GM20431 (cell line): ENCODE measurements at regions not wholly inside any gene's neighbourhood (a gene's known extent, or its start where the extent isn't known, plus 50 kb on each side); places are given as distances from the start of the nearest gene placed in this dataset.
"Not testable (repeated sequence)": the region's sequence is repeated elsewhere in the genome, so short reads cannot be mapped to it uniquely, and the experiment has no call there.

Experiments used
- in situ Hi-C: fragments of 300-500 bp; cut with MseI, MboI; formaldehyde crosslinking; loops from one replicate; pipeline ENCODE4 v1.15.0; 2020; ENCODE audit warnings: low sequenced_read_pairs; ENCODE audit not compliant: unreplicated experiment

DNA sequence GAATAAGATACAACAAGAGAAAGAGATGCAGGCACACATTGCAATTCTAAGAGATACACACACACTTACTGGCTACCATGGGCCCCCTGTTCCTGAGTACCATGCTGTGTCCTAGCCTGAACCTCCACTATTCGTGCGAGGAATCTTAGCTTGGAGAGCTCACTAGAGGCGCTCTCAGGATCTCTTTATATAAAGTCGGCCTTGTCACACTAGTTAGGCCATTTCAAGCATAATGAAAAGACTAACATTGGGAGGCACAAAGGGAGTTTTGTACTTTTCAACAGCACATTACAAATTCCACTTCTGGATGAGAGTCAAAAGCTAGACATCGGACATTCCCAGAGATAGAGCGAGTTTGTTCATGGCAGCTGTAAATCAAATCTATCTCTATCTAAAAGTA is 365.2 kb downstream of the DSEL start:
- in situ Hi-C loops = no loop called here

DNA sequence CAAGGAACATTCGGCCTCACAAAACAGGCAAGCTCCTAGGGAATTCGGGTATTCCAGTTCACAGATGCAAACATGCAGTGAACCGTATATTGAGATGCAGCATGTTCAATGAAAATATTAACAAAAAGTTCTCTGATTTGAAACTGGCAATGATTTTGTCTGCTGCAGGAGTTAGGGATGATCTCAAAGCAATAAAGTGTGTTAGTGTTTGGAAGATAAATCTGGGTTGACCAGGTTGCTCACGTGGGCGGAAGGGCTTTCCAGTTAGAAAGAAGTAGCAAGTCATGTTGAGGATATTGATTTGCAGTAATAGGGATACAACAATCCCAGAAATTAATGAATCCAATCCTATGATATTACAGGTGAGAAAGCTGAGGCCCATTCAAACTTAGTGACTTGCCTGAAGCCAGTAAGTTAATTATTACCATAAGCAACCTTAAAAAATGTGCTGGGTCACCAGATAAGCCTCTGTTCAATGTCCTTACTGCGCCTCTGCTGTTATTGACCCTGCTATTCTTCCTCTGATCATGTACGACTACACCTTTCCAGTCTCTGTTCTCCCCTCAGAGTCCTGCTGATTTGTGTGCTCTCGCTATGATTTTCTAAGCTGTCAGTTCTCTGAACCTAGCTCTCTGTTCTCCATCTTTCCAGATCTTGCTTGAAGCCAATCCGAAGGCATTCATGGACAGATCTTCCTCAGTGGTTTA is 370.8 kb downstream of the DSEL start:
- in situ Hi-C loops = no loop called here

DNA sequence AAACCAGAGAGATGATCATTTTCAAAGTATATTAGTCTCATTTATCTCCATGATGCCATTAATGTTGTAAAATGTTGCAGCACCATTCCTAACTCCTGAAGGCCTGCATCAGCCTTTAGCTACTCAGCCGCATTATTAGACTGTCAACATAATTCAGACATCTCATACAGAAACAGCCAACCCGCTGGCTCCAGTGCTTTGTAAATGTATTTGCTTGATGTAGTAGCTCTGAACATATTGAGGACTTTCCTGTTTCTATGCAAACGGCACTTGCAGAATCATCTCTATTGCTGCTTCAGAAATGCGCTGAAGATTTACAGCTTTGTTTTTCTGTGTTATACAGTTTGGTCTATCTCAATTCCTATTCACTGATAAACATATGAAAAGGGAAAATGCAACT is 372.2 kb downstream of the DSEL start:
- in situ Hi-C loops = no loop called here

DNA sequence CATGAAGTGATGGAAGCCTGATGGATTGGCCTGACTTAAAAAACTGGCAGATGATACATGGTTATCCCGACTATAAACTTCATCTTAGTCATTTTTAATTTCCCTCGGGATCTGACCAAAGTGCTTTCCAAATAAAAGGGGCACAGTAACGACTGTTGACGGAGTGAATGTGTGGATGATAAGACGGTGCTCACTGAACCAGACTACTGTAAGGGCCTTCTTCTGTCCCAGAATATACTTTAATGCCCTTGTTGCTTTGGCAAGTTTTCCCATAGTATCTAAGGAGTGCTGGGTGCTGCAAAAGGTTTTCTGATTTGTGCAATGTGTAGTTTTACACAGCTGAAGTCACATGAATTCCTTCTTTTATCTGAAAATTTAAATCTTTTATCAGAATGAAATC is 373.5 kb downstream of the DSEL start:
- in situ Hi-C loops = no loop called here

DNA sequence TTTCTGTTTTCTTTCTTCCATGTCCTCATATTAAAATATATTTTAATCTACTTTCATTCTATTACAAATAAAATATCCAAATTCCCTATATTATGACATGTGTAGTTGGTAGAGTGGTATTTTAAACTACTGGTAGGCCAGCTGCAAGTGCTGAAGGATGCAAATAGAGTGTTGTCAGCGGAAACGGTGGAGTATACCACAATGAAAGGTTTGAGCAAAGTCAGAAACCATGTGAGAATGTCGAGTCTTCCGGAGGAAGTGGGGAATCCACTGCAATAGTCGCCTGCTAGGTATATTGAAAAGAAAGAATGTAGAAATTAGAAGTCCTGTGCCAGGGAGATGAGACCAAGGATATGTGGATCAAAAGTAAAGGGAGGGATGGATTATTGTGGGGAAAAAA is 373.9 kb downstream of the DSEL start:
- in situ Hi-C loops = no loop called here

DNA sequence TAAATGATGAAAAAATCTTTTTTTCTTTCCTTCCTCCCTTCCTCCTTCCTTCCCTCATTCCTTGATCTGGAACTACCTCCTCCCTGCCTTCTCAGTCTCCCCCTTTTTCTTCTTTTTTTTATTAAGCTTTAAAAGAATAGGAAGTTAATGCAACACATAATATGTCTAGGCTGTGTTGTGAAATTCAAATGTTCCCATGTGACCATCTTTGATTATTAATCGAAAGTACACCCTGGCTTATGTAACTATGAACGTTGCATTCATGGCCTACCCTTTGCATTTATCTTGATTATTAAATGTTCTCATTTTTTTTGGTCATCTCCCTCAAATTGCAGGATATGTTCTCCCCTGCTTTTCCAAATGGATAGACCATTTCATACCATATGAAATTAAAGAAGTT is 376.0 kb downstream of the DSEL start:
- in situ Hi-C loops = no loop called here

DNA sequence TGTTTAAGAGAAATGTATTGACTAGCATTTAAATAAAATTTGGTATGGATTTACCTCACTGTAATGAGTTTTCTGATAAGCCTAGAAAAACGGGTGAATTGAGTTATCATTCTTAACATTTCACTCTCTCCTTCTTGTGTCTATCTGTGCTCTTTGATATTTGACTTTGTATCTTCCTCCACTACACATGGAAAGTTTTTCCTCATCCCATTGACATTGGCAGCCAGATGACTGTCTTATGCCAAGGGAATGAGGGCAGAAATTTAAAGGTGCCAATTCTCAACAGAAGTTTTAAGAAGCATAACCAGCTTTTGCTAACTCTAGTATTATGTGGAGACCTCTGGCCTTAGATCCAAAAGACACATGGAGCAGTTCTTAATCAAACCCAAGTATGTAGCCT is 376.6 kb downstream of the DSEL start:
- in situ Hi-C loops = no loop called here

DNA sequence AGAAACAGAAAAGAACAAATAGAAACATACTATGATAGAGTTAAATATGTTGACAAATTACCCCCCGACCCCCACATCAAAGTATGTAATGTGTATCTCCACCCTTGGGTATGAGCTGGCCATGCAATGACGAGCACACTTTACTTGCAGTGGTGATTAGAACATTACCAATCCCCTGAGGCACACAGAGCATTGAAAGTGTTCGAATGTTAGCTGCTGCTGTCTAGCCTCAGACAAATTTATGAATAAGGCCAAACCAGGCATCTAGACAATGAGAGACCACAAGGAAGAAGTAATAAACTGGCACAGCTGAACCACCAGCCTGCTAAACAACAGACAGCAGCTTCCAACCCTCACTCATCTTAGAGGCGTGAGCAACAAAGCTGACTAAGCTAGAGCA is 380.5 kb downstream of the DSEL start:
- in situ Hi-C loops = no loop called here

DNA sequence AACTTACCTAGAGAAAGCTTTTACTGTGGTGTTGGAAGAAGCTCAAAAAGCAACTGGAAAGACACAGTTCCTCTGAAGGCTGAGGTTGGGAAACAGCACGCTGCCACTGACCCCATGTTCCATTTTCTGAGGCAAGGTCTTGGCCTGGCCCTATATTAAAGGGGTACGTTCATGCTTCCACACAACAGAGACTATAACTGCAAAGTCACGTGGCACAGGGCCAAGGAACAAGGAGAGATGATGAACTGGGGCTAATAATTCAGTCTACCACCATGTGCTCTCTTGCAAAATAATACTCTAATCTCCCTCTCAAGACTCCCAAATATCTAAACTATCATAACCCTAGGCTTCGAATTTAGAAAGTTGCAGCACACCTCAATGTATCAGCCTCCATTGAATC is 381.6 kb downstream of the DSEL start:
- in situ Hi-C loops = no loop called here

DNA sequence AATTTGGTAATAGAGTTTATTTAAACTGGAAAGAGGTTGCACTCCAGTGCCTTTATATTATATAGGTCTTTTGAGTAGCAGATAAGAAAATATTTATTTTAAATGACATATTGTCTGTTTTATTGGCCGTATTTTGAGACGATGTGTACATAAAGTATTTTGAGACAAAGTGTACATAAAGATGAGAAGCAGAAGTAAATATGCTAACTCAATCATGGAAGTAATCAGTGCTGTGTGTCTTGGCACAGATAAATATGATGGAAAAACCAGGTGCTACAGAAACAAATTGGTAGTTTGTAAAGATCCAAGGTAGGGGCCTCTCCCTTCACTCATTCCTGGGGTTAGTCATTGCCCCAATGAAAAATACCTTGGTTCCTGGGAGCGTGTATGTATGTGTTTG is 382.9 kb downstream of the DSEL start:
- in situ Hi-C loops = no loop called here

DNA sequence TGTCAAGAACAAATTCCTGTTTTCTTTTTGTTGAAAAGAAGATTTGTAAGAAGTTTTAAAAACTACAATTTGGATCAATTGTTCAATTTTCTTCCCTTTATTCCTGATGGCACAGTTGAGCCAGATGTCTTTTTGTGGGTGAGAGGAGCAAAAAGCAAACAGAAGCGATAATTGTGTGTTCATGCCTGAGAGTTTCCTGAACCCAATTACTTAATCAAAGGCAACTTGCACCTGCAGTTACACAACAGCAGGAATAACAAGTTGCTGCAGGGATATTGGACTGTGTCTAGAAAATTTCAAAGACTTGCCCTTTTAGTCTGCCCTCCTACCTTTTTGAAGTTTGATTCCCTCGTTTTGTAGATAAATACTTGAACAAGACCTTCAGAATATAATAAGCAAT is 383.6 kb downstream of the DSEL start:
- in situ Hi-C loops = no loop called here

DNA sequence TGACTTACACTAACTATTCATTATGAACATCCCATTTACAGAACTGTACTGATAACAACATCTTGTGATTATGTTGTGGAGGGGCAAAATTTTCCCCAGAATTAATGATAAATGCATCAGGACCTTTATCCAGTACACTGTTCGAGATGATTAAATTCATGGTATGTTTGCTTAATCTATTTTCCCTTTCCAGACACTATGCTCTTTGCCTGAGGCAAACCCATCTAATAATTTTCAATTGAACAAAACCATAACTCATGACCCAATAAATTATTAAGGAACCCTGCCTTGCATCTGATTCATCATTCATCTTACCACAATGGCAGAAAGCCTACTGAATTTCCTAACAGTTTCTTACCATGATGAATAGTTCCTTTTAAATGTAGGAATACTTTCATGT is 385.0 kb downstream of the DSEL start:
- in situ Hi-C loops = no loop called here

DNA sequence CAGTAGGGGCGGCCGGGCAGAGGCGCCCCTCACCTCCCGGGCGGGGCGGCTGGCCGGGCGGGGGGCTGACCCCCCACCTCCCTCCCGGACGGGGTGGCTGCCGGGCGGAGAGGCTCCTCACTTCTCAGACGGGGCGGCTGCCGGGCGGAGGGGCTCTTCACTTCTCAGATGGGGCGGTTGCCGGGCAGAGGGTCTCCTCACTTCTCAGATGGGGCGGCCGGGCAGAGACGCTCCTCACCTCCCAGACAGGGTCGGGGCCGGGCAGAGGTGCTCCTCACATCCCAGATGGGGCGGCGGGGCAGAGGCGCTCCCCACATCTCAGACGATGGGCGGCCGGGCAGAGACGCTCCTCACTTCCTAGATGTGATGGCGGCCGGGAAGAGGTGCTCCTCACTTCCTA is 389.8 kb downstream of the DSEL start:
- in situ Hi-C loops = not testable (repeated sequence)

DNA sequence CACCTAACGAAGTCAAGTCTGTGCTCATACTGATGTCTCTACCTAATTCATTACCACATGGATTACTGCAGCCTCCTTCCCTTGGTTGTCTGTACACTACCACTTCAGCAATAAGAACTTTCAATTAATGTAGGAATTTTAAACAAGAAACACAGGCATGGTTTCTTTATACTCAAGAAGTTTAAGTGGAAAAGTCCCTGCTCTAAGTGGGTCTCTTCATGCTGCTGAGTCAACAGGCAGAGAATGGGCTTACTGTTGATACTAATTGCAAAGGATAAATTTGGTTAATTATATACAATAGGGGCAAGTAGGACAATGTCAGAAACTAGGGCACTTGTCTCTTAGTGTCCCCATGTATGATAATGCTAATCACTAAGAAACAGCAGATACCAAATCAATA is 392.6 kb downstream of the DSEL start:
- in situ Hi-C loops = no loop called here

DNA sequence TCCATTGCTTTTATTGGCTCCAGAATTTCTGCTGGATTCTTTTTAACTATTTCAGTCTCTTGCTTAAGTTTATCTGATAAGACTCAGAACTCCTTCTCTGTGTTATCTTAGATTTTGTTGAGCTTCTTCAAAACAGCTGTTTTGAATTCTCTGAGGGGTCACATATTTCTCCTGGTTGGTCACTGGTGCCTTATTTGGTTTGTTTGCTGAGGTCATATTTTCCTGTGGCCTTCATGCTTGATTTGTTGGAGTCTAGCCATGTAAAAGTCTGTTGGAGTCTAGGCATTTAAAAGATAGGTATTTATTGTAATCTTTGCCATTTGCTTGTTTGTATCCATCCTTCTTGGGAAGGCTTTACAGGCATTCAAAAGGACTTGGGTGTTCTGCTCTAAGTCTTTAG is 398.7 kb downstream of the DSEL start:
- in situ Hi-C loops = no loop called here

DNA sequence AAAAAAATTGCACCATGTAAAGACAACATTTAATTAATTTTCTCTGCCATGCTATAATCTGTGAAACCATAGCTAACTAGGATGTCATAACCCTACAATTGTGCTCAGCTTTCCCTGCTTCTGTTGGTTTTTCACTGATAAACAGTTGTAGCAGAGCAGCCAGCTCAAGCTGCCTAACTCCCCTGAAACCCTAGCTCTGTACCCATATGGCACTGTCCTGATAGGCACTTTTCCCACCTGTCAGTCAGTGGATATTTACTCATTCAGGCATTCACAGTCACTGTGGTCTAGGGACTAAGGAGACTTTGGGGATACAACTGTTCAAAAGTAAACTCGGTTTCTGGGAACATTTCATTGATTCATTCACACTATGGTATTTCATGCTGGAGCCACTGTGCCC is 407.0 kb downstream of the DSEL start:
- in situ Hi-C loops = no loop called here

DNA sequence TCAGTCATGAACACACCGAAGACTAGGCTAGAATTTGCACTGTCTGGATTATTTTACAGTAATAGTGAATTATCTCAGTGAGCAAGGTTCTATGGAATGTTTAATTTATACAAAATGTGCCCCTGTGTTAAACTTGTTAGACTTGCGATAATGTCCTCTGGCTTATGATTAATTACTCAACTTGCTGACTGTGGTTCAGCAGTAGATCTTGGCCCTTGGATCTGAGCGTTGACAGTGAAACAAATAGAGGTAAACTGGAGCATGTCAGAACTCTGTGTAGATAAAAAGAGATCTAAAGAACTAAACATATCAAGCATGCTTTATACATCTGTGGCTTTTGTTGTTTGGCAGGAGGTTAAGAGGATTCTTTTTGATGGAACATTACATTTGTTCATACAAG is 407.6 kb downstream of the DSEL start:
- in situ Hi-C loops = no loop called here

DNA sequence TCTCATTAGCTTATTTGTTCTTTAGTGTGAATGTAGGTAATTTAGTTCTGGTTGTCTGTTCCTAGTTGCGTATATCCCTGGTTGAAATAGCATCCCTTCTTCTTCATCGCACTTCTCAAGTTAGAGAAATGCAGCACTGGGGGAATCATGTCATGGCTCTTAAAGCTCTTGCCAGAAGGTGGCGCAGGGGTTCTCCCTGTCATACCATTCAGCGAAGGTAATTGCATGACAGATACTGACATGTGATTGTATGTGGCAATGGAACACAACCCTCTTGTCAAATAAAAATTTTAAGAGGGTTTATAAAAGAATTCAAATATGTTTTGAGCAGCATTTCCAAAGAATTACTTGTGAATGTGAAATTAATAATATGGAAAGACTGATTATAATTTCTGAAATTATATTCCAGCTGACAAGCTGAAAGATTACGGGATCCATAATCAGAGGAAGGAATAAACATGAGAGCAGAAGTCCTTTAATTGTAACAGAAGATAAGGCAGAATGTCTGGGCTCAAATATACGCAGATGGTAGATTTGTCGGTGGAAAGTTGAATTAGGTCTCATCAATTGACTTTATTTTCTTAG is 411.7 kb downstream of the DSEL start:
- in situ Hi-C loops = no loop called here

DNA sequence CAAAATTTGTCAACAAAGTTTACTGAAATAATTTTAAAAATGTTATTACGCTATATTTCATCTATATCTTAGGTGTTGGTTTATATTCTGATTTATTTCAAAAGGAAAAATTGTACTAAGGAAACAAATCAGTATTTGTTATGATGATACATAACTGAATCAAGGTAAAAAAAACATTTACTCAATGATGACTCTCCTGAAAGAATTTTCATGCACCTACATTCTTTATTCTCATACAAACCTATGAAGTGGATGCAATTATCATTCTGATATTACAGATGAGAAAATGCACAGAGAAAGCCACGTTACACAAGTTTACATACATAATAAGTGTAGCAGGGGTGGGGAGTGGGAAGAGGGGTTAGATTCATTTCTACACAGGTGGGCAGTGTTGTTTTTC is 422.4 kb downstream of the DSEL start:
- in situ Hi-C loops = no loop called here

DNA sequence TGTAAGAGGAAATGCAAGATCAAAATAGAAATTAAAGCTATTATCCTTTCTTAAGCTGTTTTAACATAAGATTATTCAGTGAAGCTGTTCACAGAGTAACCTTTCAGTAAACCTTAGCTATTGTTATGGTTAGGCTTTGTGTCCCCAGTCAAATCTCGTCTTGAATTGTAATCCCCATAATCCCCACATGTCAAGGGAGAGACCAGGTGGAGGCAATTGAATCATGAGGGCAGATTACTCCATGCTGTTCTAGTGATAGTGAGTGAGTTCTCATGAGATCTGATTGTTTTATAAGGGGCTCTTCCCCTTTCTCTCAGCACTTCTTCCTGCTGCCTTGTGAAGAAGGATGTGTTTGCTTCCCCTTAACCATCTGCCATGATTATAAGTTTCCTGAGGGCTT is 424.4 kb downstream of the DSEL start:
- in situ Hi-C loops = no loop called here

DNA sequence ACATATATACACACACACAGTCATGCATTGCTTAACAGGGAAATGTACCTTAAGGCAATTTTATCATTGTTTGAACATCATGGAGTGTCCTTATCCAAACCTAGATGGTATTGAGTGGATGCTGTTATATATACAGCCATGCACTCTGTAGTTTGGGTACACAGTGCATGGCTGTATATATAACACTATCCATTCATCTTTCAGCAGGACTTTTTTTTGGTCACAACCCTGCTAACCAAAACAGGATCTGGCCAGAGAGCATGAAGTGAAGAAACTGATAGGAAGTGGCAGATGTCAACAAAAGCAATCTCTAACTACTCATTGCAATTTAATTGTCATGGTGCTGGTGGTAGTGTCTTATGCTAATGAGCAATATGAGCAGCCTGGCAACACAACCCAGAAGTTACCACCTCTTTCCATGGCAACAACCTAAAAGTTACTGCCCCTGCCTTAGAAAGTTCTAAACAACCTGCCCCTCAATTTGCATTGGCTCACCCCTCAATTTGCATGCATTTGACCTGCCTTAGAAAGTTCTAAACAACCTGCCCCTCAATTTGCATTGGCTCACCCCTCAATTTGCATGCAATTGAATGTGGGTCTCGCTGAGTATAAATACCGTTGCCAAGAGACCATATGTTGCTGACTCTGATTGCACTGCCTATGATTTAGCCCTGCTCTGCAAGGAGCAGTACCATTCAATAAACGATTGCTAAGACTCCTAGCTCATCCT is 434.9 kb downstream of the DSEL start:
- in situ Hi-C loops = no loop called here

DNA sequence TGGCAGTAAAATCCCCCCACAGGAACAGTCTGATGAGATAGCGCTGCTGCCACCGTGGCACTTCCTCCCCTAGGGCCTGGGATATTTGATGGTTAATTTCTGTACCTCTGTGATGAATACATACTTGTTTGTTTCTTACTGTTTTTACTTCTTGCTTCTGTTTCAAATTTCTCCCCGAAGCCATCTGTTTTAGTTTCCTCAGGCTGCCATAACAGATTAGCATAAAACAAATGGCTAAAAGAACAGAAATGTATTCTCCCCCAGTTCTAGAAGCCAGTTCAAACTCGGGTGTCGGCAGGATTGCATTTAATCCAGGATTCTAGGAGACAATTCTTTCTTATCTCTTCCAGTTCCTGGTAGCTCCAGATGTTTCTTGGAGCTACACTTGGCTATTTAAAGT is 435.9 kb downstream of the DSEL start:
- in situ Hi-C loops = no loop called here
